ENCODE measurements at regions not wholly inside any gene's neighbourhood (a gene's known extent, or its start where the extent isn't known, plus 50 kb on each side); places are given as distances from the start of the nearest gene placed in this dataset.
"Not testable (repeated sequence)": the region's sequence is repeated elsewhere in the genome, so short reads cannot be mapped to it uniquely, and the experiment has no call there.

DNA sequence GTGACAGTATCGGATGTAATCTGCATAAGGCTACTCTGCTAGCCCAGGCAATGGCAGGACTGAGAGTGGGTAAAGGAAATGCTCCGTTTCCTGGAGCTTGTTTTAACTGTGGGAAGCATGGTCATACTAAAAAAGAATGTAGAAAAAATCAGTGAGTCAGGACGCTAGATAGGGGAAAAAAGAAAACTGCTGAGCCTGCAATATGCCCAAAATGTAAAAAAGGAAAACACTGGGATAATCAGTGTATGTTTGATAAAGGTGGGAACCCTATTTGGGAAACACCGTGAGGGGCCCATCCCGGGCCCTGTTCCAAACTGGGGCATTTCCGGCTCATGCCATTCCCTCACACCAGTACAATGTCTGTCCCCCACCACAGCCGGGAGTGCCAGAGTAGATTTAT lies 775.8 kb downstream of the ZPLD1 start:
- no peaks in the 10 kb centered on the region for H3K27me3 Mint-ChIP-seq
- no peaks in the 10 kb centered on the region for H3K36me3 Mint-ChIP-seq
- H3K4me1 Mint-ChIP-seq: no peaks in the 10 kb centered on the region
- POLR2A ChIA-PET: no interaction called here
- H3K9me3 Mint-ChIP-seq: peaks cover 2% of the 10 kb centered on the region
- DNase-seq (no peak), ATAC-seq (ENCODE audit: low read depth) (no peak)
- H3K27ac Mint-ChIP-seq: no peak overlapping the region
- H3K4me3 Mint-ChIP-seq: no peak overlapping the region

DNA sequence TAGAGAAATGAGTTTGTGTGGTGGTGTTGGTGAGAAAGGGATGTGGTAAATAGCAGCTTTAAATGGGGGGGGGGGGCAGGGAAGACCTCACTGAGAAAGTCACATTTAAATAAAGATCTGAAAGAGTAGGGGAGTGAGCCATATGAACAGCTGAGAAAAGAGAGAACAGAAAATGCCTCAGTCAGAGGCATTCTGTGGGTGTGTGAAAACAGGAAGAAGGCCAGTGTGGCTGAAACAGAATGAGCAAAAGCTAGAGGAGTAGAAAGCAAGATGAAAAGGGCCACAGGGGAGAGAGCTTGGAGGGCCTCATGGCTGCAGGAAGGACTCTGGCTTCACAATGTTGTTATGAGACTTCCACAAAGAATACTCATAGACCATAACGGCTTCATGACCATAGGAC lies 783.3 kb downstream of the ZPLD1 start:
- DNase-seq: no peak
- Mint-ChIP-seq H3K4me1 (no peaks in the 10 kb centered on the region), H3K9me3 (no peaks in the 10 kb centered on the region), H3K27me3 (no peaks in the 10 kb centered on the region), H3K36me3 (no peaks in the 10 kb centered on the region), H3K27ac (no peak overlapping the region), H3K4me3 (no peak overlapping the region)
- POLR2A ChIA-PET: no interaction called here
- ATAC-seq (ENCODE audit: low read depth): no peak

DNA sequence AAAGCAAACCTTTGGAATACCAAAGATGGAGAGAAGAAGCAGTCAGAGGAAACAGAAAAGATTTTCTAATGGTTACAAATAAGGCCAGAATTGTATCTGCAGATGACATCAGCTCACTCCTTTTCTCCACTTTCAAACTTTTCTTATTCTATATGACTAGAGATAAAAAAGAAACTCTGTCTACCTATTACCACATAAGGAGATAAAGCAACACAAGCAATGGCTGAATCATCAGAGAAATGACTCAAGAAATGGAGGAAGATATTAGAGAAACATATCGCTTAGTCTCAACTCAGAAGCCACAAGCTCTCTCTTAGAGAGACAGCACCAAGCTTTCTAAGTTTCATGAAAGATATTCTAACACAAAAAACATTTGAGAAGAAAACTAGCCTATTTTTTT lies 784.0 kb downstream of the ZPLD1 start:
- H3K9me3 Mint-ChIP-seq: no peaks in the 10 kb centered on the region
- H3K27me3 Mint-ChIP-seq: no peaks in the 10 kb centered on the region
- H3K27ac Mint-ChIP-seq: no peak overlapping the region
- POLR2A ChIA-PET: no interaction called here
- DNase-seq (no peak), ATAC-seq (ENCODE audit: low read depth) (no peak)
- H3K4me1 Mint-ChIP-seq: no peaks in the 10 kb centered on the region
- no peak overlapping the region for H3K4me3 Mint-ChIP-seq
- H3K36me3 Mint-ChIP-seq: no peaks in the 10 kb centered on the region

DNA sequence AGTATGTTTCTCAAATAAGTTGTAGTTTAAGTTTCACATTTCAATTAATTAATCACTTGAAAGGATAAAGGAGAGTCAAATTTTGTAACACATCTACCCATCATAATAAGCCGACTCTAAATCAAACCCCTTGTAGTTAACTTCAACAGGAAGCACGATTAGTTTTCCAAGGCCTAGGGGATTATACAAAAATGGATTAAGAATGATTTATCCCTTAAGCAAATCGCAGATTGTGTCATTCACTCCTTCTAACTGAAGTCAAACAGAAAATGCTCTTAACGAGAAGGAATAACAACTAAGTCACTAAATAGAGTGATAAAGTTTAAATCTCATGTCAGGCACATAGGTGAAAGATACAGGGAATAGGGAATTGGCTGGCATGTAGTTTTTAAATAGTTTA lies 792.8 kb downstream of the ZPLD1 start:
- ATAC-seq (ENCODE audit: low read depth) (no peak), DNase-seq (no peak)
- H3K4me3 Mint-ChIP-seq: no peak overlapping the region
- POLR2A ChIA-PET: no interaction called here
- no peak overlapping the region for H3K27ac Mint-ChIP-seq
- no peaks in the 10 kb centered on the region for H3K27me3 Mint-ChIP-seq
- H3K9me3 Mint-ChIP-seq: peaks cover 6% of the 10 kb centered on the region
- no peaks in the 10 kb centered on the region for H3K36me3 Mint-ChIP-seq
- H3K4me1 Mint-ChIP-seq: no peaks in the 10 kb centered on the region

DNA sequence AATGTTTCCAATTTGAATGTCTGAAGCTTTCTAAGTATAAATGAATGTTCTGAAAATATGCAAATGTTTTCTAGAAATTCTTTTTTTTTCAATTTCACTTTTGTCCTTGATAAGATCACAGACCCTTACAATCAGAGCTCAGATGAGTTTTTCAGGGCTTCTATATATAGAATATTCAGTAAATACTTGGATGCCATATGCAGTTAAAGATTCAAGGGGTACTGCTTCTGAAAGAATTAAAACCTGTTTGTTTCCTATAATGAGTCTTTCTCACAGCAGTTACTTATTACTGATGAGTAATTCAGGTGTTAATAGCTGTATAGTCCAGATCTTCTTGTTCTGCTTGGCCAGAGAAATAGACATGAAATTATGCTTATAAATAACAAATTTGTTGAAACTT lies 812.6 kb downstream of the ZPLD1 start:
- H3K36me3 Mint-ChIP-seq: no peaks in the 10 kb centered on the region
- no peak overlapping the region for H3K4me3 Mint-ChIP-seq
- ATAC-seq (ENCODE audit: low read depth) (no peak), DNase-seq (no peak)
- H3K27ac Mint-ChIP-seq: no peak overlapping the region
- no peaks in the 10 kb centered on the region for H3K9me3 Mint-ChIP-seq
- no peaks in the 10 kb centered on the region for H3K4me1 Mint-ChIP-seq
- POLR2A ChIA-PET: no interaction called here
- H3K27me3 Mint-ChIP-seq: no peaks in the 10 kb centered on the region

- ATAC-seq (ENCODE audit: low read depth); H3K4me1 Mint-ChIP-seq; H3K9me3 Mint-ChIP-seq; DNase-seq; H3K36me3 Mint-ChIP-seq; H3K27me3 Mint-ChIP-seq; H3K4me3 Mint-ChIP-seq; POLR2A ChIA-PET; H3K27ac Mint-ChIP-seq: not testable (repeated sequence)
Observed at GRCh38 chr3:103254827-103255226, 820.0 kb downstream of the ZPLD1 start.

- no peak overlapping the region for H3K4me3 Mint-ChIP-seq
- no peaks in the 10 kb centered on the region for H3K27me3 Mint-ChIP-seq
- DNase-seq: no peak
- H3K36me3 Mint-ChIP-seq: no peaks in the 10 kb centered on the region
- no peak overlapping the region for H3K27ac Mint-ChIP-seq
- no peaks in the 10 kb centered on the region for H3K4me1 Mint-ChIP-seq
- H3K9me3 Mint-ChIP-seq: peaks cover 6% of the 10 kb centered on the region
- no peak for ATAC-seq (ENCODE audit: low read depth)
- POLR2A ChIA-PET: no interaction called here
Observed at GRCh38 chr3:103269287-103269686, 834.5 kb downstream of the ZPLD1 start.

GRCh38 chr3:103271575-103271974 lies 836.8 kb downstream of the ZPLD1 start:
- POLR2A ChIA-PET: no interaction called here
- peaks cover 6% of the 10 kb centered on the region for H3K9me3 Mint-ChIP-seq
- H3K36me3 Mint-ChIP-seq: no peaks in the 10 kb centered on the region
- H3K4me1 Mint-ChIP-seq: no peaks in the 10 kb centered on the region
- H3K27me3 Mint-ChIP-seq: no peaks in the 10 kb centered on the region
- DNase-seq (no peak), ATAC-seq (ENCODE audit: low read depth) (no peak)
- no peak overlapping the region for H3K27ac Mint-ChIP-seq
- H3K4me3 Mint-ChIP-seq: no peak overlapping the region

DNA sequence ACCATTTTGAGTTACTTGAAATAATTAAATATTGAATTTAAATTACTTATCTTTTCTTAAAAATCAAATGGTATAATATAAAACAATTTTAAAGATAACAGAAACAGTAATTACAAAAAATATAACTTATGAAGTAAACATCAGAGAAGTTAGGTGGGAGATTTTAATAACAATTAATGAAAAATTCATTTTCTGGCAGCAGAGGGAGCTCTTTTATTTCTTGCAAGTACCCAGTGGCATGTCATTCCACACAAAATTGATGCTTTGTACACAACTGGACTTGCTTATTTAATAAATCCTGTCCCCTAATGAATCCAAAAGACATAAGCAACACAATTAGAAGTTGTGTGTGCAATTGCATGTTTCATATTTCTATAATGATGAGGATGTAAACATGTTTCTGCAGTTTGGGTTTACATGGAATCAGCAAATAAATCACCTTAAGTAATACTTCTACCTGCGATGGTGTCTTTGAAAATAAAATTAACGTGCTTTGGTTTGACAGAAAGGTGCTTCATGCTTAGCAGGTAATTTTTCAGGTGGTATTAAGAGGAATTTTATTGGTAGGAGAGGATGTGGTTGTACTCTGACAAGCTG lies 861.3 kb downstream of the ZPLD1 start:
- H3K27ac Mint-ChIP-seq: no peak overlapping the region
- ATAC-seq (ENCODE audit: low read depth) (no peak), DNase-seq (no peak)
- POLR2A ChIA-PET: no interaction called here
- no peaks in the 10 kb centered on the region for H3K9me3 Mint-ChIP-seq
- H3K4me3 Mint-ChIP-seq: no peak overlapping the region
- no peaks in the 10 kb centered on the region for H3K27me3 Mint-ChIP-seq
- no peaks in the 10 kb centered on the region for H3K4me1 Mint-ChIP-seq
- H3K36me3 Mint-ChIP-seq: no peaks in the 10 kb centered on the region

- H3K27ac Mint-ChIP-seq; H3K4me1 Mint-ChIP-seq; DNase-seq; ATAC-seq (ENCODE audit: low read depth); POLR2A ChIA-PET; H3K9me3 Mint-ChIP-seq; H3K4me3 Mint-ChIP-seq; H3K36me3 Mint-ChIP-seq; H3K27me3 Mint-ChIP-seq: not testable (repeated sequence)
Observed at GRCh38 chr3:103297502-103297901, 862.7 kb downstream of the ZPLD1 start.

DNA sequence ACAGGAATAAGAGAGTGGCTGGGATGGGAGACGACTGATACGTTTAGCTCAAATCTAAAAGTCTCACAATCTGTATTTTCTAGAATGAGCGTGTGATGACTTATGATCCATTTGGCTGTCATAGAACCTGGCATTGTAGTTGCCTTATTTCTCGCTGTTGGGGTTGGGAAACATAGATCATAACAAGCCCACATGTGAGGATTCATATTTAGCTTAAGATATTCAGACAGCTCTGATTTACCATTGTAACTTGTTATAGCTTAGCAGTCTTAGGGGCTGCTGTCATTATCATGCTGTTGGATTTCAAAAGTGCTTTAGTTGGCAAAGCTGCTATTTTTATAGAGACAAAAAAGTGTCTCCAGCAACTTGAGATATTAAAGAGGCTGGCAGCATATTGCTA lies 871.3 kb downstream of the ZPLD1 start:
- no peak for ATAC-seq (ENCODE audit: low read depth)

DNA sequence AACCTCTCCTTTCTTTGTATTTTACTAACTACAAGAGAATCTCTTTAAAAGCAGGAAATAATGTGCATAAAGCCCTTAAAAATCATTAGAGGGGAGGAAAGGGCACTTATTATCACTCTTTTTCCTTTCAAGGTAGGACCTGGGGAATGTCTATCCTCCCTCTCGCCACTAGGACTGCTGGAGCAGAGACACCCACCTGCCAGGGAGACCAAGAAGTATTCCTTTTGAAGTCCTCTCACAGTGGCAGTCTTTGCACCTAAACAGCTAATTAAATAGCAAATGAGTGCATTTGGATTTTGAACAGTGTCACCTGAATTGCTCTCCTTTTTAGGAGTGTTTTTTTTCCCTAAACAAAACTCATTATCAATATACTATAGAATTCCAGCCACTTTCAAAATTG lies 874.1 kb downstream of the ZPLD1 start:
- no peaks in the 10 kb centered on the region for H3K4me1 Mint-ChIP-seq
- H3K27ac Mint-ChIP-seq: no peak overlapping the region
- no peaks in the 10 kb centered on the region for H3K9me3 Mint-ChIP-seq
- no peak for ATAC-seq (ENCODE audit: low read depth)
- DNase-seq: no peak
- no peak overlapping the region for H3K4me3 Mint-ChIP-seq
- H3K36me3 Mint-ChIP-seq: no peaks in the 10 kb centered on the region
- no peaks in the 10 kb centered on the region for H3K27me3 Mint-ChIP-seq
- POLR2A ChIA-PET: no interaction called here

More for the DNA sequence above, 871.3 kb downstream of the ZPLD1 start:
- Mint-ChIP-seq H3K36me3 (no peaks in the 10 kb centered on the region), H3K9me3 (peaks cover 3% of the 10 kb centered on the region), H3K27ac (no peak overlapping the region), H3K4me1 (no peaks in the 10 kb centered on the region), H3K4me3 (no peak overlapping the region), H3K27me3 (no peaks in the 10 kb centered on the region)
- no peak for DNase-seq
- POLR2A ChIA-PET: no interaction called here

GRCh38 chr3:103319912-103320311 lies 885.1 kb downstream of the ZPLD1 start:
- no peak overlapping the region for H3K4me3 Mint-ChIP-seq
- POLR2A ChIA-PET: no interaction called here
- no peak for DNase-seq

DNA sequence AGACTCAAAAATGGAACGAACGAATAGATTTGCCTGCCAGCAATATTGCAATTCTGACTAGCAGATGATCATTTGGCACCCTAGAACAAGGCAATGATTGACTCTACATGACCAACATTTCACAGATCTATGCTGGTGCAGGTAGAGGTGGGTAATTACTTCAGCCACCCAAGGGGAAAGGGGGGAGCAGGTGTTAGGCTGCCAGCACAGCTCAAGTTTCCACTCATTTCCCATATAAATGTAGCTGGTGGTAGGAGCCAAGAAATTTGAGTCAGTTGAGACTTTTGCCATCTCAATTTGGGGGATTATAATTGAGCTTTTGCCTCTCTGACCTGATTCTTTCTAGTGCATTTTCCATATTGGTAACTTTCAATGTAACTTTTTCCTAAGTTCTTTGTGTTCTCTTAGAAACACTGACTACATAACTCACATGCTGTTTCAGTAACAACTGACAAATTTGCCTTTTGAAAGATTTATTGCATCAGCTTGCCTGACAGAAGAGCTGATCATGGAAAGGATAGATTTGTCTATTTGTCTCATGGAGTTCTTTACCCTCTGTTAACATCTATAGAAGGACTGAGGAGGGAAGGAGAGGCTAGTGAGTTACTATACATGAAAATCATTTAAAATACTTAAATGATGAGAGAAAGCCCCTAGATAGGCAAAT lies 902.5 kb downstream of the ZPLD1 start:
- H3K27ac Mint-ChIP-seq: no peak overlapping the region
- no peaks in the 10 kb centered on the region for H3K9me3 Mint-ChIP-seq
- DNase-seq: no peak
- no peaks in the 10 kb centered on the region for H3K27me3 Mint-ChIP-seq
- H3K4me1 Mint-ChIP-seq: no peaks in the 10 kb centered on the region
- no peaks in the 10 kb centered on the region for H3K36me3 Mint-ChIP-seq
- ATAC-seq (ENCODE audit: low read depth): no peak
- H3K4me3 Mint-ChIP-seq: no peak overlapping the region
- POLR2A ChIA-PET: no interaction called here

More at GRCh38 chr3:103319912-103320311, 885.1 kb downstream of the ZPLD1 start:
- ATAC-seq (ENCODE audit: low read depth): no peak
- no peaks in the 10 kb centered on the region for H3K4me1 Mint-ChIP-seq
- no peaks in the 10 kb centered on the region for H3K36me3 Mint-ChIP-seq
- no peaks in the 10 kb centered on the region for H3K27me3 Mint-ChIP-seq
- no peaks in the 10 kb centered on the region for H3K9me3 Mint-ChIP-seq
- no peak overlapping the region for H3K27ac Mint-ChIP-seq

Data from activated naive CD8-positive, alpha-beta T cell treated with anti-CD3 and anti-CD28 coated beads, Interleukin-2, amount 10 ng/mL, durations not matched to agents 7 days and 5 days (primary cell).